HG03097 (cell line): ENCODE measurements at regions not wholly inside any gene's neighbourhood (a gene's known extent, or its start where the extent isn't known, plus 50 kb on each side); places are given as distances from the start of the nearest gene placed in this dataset.
"Not testable (repeated sequence)": the region's sequence is repeated elsewhere in the genome, so short reads cannot be mapped to it uniquely, and the experiment has no call there.

Source experiments
- ATAC-seq: cut with Tn5 transposase; IDR thresholded peaks from one replicate; pipeline ENCODE4 v1.9.1; 2021; ENCODE audit not compliant: unreplicated experiment, low FRiP score

GRCh38 chr3:125910851-125911250 is 58.1 kb upstream of the ROPN1B start:
- ATAC-seq, result not testable (repeated sequence)

- ATAC-seq, result not testable (repeated sequence)
Measured at GRCh38 chr3:125914608-125915436, 54.2 kb upstream of the ROPN1B start.

- not testable (repeated sequence) for ATAC-seq
Measured at GRCh38 chr3:125915437-125915787, 53.6 kb upstream of the ROPN1B start.

GRCh38 chr3:125915792-125916375 is 53.1 kb upstream of the ROPN1B start:
- ATAC-seq, result peak; percentile 90

- ATAC-seq, result peak; percentile 74
Measured at GRCh38 chr3:125916376-125916978, 52.5 kb upstream of the ROPN1B start.

GRCh38 chr3:125917020-125917549 is 51.9 kb upstream of the ROPN1B start:
- ATAC-seq, result not testable (repeated sequence)

GRCh38 chr3:125918024-125918423 is 51.0 kb upstream of the ROPN1B start:
- ATAC-seq, result not testable (repeated sequence)

GRCh38 chr3:125918451-125918850 is 50.5 kb upstream of the ROPN1B start:
- ATAC-seq, result not testable (repeated sequence)

GRCh38 chr3:125918866-125919265 is 50.1 kb upstream of the ROPN1B start:
- not testable (repeated sequence) for ATAC-seq
